Kidney (tissue), 13 donors: ENCODE measurements at regions not wholly inside any gene's neighbourhood (a gene's known extent, or its start where the extent isn't known, plus 50 kb on each side); places are given as distances from the start of the nearest gene placed in this dataset.

Source experiments
- DNase-seq, 5 donors: peaks; one replicate each; pipeline ENCODE4 v3.0.0-alpha.2; 2013 to 2020
- FAIRE-seq: peaks from 2 replicates; lab custom pipeline; 2012; peaks lifted over from hg19 to GRCh38; lab: Jason Lieb, UNC
- H3K27ac ChIP-seq, 2 donors: one replicate each; pipeline ENCODE4 v1.7.0; 2013; ENCODE audit warnings: low read depth in 2 of 2, low read length in 2 of 2, inconsistent platforms in 1 of 2
- H3K27me3 ChIP-seq: one replicate; pipeline ENCODE4 v1.7.1; 2013; ENCODE audit warnings: low read length, inconsistent platforms; ENCODE audit not compliant: control insufficient read depth, insufficient read depth
- H3K36me3 ChIP-seq, 3 donors: one replicate each; pipeline versions ENCODE4 v1.7.0 to v1.7.1; 2013; ENCODE audit warnings: low read length in 3 of 3, control low read depth in 1 of 3, inconsistent platforms in 1 of 3; ENCODE audit not compliant: insufficient read depth in 3 of 3, control insufficient read depth in 2 of 3
- H3K4me1 ChIP-seq, 3 donors: one replicate each; pipeline versions ENCODE4 v1.7.0 to v1.7.1; 2013; ENCODE audit warnings: low read length in 3 of 3, inconsistent platforms in 1 of 3, low read depth in 1 of 3; ENCODE audit not compliant: control insufficient read depth in 2 of 3, insufficient read depth in 2 of 3
- H3K4me3 ChIP-seq, 3 donors: one replicate each; pipeline versions ENCODE4 v1.7.0 to v1.8.1; 2013; ENCODE audit warnings: low read length in 3 of 3, control low read depth in 1 of 3, inconsistent platforms in 1 of 3
- H3K9ac ChIP-seq, 3 donors: one replicate each; pipeline versions ENCODE4 v1.7.0 to v1.7.1; 2013; ENCODE audit warnings: low read length in 3 of 3, control low read depth in 1 of 3, inconsistent platforms in 1 of 3
- H3K9me3 ChIP-seq, 3 donors: one replicate each; pipeline versions ENCODE4 v1.7.0 to v1.7.1; 2013; ENCODE audit warnings: low read length in 3 of 3, control low read depth in 1 of 3, inconsistent platforms in 1 of 3; ENCODE audit not compliant: control insufficient read depth in 2 of 3, insufficient read depth in 1 of 3
- CTCF ChIP-seq: IDR thresholded peaks from 3 replicates; pipeline ENCODE4 v1.5.1; 2012; ENCODE audit warnings: mild to moderate bottlenecking, moderate library complexity, borderline replicate concordance; ENCODE audit not compliant: insufficient read depth; ENCODE audit errors: extremely low read depth
- intact Hi-C: fragments of 100-400 bp; cut with DNase I; formaldehyde crosslinking; loops from one replicate; pipeline ENCODE4 v1.11.1; 2022
- donor health status: control.
- donor health status: control.
- donor health status: control.
- donor health status: control.
- donor health status: control.
- donor health status: DM: yes; HTN: yes; CAD: no.
- donor health status: Normal renal cell carcinoma (clear cell type).

GRCh38 chr14:101209594-101209993 is 306.1 kb upstream of the RTL1 start:
- no peak for DNase-seq
- Histone ChIP-seq H3K9ac (no peak overlapping the region), H3K4me1 (no peaks in the 10 kb centered on the region), H3K4me3 (no peak overlapping the region), H3K36me3 (no peaks in the 10 kb centered on the region), H3K27ac (no peak overlapping the region), H3K9me3 (peaks cover 0 to 15% (median 8%) of the 10 kb centered on the region in 3 donors), H3K27me3 (no peaks in the 10 kb centered on the region)
- no peak for FAIRE-seq
- TF ChIP-seq CTCF: no peak
- intact Hi-C loops: no loop called here

GRCh38 chr14:101215266-101215665 is 311.7 kb upstream of the RTL1 start:
- Histone ChIP-seq H3K27ac (no peak overlapping the region), H3K9ac (no peak overlapping the region), H3K27me3 (no peaks in the 10 kb centered on the region), H3K9me3 (peaks cover 0 to 8% (median 2%) of the 10 kb centered on the region in 3 donors), H3K36me3 (no peaks in the 10 kb centered on the region), H3K4me3 (no peak overlapping the region), H3K4me1 (no peaks in the 10 kb centered on the region)
- intact Hi-C loops: no loop called here
- TF ChIP-seq CTCF: no peak
- DNase-seq (peak in 1 of 5 donors; percentile 18), FAIRE-seq (no peak)

- FAIRE-seq (no peak), DNase-seq (peak in 4 of 5 donors; percentile 39 to 80 (median 44))
- Histone ChIP-seq H3K9ac (no peak overlapping the region), H3K9me3 (peaks cover 0 to 3% (median 2%) of the 10 kb centered on the region in 3 donors), H3K4me1 (no peaks in the 10 kb centered on the region), H3K27ac (no peak overlapping the region), H3K27me3 (no peaks in the 10 kb centered on the region), H3K4me3 (no peak overlapping the region), H3K36me3 (no peaks in the 10 kb centered on the region)
- TF ChIP-seq CTCF: no peak
- intact Hi-C loops: no loop called here
These were observed 312.4 kb upstream of the RTL1 start for GRCh38 chr14:101215927-101216326.
